ENCODE measurements at regions not wholly inside any gene's neighbourhood (a gene's known extent, or its start where the extent isn't known, plus 50 kb on each side); places are given as distances from the start of the nearest gene placed in this dataset.

DNA sequence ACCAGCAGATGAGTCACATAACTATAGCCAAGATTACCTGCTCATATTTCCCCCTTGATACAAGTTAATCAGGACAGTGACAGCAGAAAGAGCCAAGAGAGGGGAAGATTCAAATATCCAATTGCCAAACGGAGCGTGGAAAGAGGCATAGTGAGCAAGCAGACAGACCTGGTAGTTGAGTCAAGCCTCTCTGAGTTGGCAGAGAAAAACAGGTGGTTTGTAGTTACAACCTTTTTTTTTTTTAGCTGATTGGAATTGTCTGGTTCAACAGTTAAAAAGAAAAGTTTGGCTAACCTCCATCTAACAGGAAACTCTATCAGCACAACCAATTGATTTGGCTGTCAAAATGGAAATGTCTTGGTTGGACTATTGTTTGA lies 272.1 kb downstream of the TLE1 start:
- TF ChIP-seq CTCF (IDR thresholded peaks at IDR 0.05; ENCODE audit: control extremely low read depth, extremely low read depth, low read depth, missing control alignments), result no peak
- ChIA-PET CTCF (interaction anchor here (1.0 kb wide), 1 partner anchor 8 kb away, joined by 3 read pairs; no protein-coding TSS in a partner anchor), POLR2A (no interaction called here)
- DNase-seq (ENCODE audit: extremely low spot score), result no peak

DNA sequence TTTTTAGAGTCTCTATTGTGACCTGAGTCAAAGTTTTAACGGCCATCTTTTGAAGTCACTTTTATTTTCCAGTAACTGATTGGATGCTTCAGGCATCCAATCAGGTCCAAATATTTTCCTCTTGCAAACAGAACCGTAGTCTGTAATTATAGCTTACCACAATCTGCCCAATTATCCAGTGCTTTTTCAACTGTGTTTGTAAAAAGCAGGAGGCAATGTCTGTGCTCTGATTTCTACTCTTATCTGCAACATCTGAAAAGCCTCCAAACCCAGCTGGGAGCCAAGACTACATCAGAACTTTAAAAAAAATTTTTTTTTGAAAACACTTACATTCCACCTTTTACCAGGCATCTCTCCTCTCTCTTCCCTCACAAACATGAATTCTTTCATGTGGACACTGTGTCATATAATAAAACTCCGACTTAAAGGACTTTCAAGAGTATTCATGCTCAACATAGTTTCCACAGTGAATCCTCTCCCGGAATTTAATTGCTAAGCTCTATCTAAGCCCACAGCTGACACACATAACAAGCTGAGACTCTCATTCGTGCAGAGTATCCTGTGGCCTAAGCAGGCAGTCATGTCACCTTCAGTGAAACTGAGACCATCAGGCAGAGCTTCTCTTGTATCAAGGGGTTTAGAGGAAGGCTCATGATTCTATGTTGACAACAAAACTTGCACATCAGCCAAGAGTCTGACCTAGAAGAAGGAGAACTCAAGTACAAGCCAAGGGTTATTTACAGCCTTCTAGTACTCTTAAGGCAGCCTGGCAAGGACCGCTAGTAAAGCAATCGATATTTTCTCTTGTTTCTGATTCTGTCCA lies 272.7 kb downstream of the TLE1 start:
- TF ChIP-seq CTCF (IDR thresholded peaks at IDR 0.05; ENCODE audit: control extremely low read depth, extremely low read depth, low read depth, missing control alignments), result no peak
- ChIA-PET POLR2A (no interaction called here), CTCF (interaction anchor here (1.0 kb wide), 1 partner anchor 9 kb away, joined by 3 read pairs; no protein-coding TSS in a partner anchor)
- no peak for DNase-seq (ENCODE audit: extremely low spot score)

GRCh38 chr9:81414836-81415235 lies 274.5 kb downstream of the TLE1 start:
- ChIA-PET CTCF (no interaction called here), POLR2A (no interaction called here)
- no peak for DNase-seq (ENCODE audit: extremely low spot score)
- no peak for TF ChIP-seq CTCF (IDR thresholded peaks at IDR 0.05; ENCODE audit: control extremely low read depth, extremely low read depth, low read depth, missing control alignments)

DNA sequence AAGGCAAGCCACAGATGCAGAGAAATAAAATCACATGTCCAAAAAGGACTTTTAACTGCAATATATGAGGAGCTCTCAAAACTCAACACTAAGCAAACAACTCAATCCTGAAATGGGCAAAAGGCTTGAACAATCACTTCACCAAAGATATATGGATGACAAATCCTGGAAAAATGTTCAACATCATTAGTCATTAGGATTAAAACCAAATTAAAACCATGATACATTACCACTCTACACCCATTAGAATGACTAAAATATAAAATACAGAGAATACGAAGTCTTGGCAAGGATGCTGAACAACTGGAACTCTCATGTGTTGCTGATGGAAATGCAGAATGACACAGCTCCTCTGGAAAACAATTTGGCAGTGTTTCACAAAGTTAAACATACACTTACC lies 277.4 kb downstream of the TLE1 start:
- CTCF ChIA-PET, result interaction anchor here (1.4 kb wide), 1 partner anchor 20 kb away, joined by 3 read pairs; no protein-coding TSS in a partner anchor
- TF ChIP-seq CTCF (IDR thresholded peaks at IDR 0.05; ENCODE audit: control extremely low read depth, extremely low read depth, low read depth, missing control alignments), result no peak
- POLR2A ChIA-PET, result no interaction called here
- DNase-seq (ENCODE audit: extremely low spot score), result no peak

- TF ChIP-seq CTCF (IDR thresholded peaks at IDR 0.05; ENCODE audit: control extremely low read depth, extremely low read depth, low read depth, missing control alignments), result no peak
- CTCF ChIA-PET, result no interaction called here
- DNase-seq (ENCODE audit: extremely low spot score), result no peak
- POLR2A ChIA-PET, result no interaction called here
Observed at GRCh38 chr9:81410201-81410600, 279.1 kb downstream of the TLE1 start.

DNA sequence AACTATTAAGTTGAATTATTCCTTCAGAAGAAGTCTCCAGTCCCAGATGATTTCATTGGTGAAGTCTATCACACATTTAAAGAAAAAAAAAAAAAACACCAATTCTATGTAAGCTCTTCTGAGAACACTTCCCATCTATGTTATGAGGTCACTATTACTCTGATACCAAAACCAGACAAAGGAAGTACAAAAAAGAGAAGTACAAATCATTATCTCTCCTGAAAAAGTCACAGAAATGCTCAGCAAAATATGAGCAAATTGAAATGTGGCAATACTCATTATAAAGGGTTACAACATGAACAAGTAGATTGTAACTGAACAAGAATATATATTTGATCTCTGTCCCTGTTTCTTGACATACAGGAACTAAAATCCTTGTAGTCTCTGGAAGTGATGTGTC lies 280.4 kb downstream of the TLE1 start:
- TF ChIP-seq CTCF (IDR thresholded peaks at IDR 0.05; ENCODE audit: control extremely low read depth, extremely low read depth, low read depth, missing control alignments), result no peak
- ChIA-PET POLR2A (no interaction called here), CTCF (no interaction called here)
- DNase-seq (ENCODE audit: extremely low spot score), result no peak

Data from GM10248 (cell line).